Tibial nerve (tissue), 4 donors: ENCODE measurements at regions not wholly inside any gene's neighbourhood (a gene's known extent, or its start where the extent isn't known, plus 50 kb on each side); places are given as distances from the start of the nearest gene placed in this dataset.

Experiments used
- CTCF ChIP-seq, 5 experiments: fragments of 200-600 bp in 3 of 5; fragments of 450-650 bp in 2 of 5; sonication (generic) in 3 of 5; IDR thresholded peaks; one replicate each; pipeline ENCODE4 v1.5.1; 2016 to 2019; ENCODE audit warnings: antibody characterized with exemption in 5 of 5, mild to moderate bottlenecking in 3 of 5, moderate library complexity in 2 of 5
- EP300 ChIP-seq, 2 donors: sonication (generic); formaldehyde crosslinking; IDR thresholded peaks; one replicate each; pipeline ENCODE4 v1.6.1; 2017; ENCODE audit warnings: antibody characterized with exemption in 2 of 2, mild to moderate bottlenecking in 1 of 2
- POLR2A ChIP-seq, 2 donors: fragments of 450-650 bp; IDR thresholded peaks; one replicate each; pipeline ENCODE4 v1.6.1; 2017; ENCODE audit warnings: antibody characterized with exemption in 2 of 2, mild to moderate bottlenecking in 2 of 2, moderate library complexity in 2 of 2

- TF ChIP-seq EP300 (IDR thresholded peaks at IDR 0.05) (no peak), CTCF (IDR thresholded peaks at IDR 0.05) (no peak), POLR2A (IDR thresholded peaks at IDR 0.05) (no peak)
Measured at GRCh38 chr20:16842486-16843120, 94.4 kb downstream of the OTOR start.
